ENCODE measurements at regions not wholly inside any gene's neighbourhood (a gene's known extent, or its start where the extent isn't known, plus 50 kb on each side); places are given as distances from the start of the nearest gene placed in this dataset.

DNA sequence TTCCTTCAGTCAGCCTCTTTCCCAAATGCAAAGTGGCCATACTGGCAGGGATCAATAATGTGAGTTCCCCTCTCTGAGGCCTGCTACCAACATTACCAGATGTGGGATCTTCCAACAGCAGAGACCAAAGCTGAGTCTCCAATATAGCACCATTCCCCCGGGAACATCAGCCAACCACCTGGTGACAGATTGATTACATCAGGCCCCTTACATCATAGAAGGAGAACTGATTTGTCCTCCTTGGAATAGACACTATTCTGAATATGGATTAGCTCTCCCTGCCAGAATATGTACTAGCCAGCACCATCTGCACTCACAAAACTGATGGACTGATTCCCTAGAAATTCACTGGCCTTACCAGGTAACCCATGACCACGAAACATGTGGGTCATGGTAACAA, 61.9 kb upstream of the CARMIL1 start:
- TF ChIP-seq, protein P1, sequence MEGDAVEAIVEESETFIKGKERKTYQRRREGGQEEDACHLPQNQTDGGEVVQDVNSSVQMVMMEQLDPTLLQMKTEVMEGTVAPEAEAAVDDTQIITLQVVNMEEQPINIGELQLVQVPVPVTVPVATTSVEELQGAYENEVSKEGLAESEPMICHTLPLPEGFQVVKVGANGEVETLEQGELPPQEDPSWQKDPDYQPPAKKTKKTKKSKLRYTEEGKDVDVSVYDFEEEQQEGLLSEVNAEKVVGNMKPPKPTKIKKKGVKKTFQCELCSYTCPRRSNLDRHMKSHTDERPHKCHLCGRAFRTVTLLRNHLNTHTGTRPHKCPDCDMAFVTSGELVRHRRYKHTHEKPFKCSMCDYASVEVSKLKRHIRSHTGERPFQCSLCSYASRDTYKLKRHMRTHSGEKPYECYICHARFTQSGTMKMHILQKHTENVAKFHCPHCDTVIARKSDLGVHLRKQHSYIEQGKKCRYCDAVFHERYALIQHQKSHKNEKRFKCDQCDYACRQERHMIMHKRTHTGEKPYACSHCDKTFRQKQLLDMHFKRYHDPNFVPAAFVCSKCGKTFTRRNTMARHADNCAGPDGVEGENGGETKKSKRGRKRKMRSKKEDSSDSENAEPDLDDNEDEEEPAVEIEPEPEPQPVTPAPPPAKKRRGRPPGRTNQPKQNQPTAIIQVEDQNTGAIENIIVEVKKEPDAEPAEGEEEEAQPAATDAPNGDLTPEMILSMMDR (conservative IDR thresholded peaks at IDR 0.05), result no peak
- H3K27ac ChIP-seq, result no peak overlapping the region

DNA sequence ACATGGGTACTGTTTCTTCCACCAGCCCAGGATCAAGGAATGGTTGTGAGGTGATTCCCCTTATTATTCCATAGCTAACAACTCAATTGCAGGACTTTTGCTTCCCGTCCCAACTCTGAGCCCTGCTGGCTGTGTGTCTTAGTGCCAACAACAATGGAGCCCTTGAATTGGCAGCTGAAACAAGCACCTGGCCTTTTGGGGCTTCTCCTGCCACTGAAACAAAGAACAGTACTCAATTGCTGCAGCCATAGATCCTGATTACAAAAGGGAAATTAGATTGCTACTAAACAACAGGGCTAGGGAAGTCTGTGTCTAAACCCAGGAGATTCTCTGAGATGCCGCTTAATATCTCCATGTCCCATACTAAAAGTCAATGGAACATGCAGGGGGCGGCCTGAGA, 61.3 kb upstream of the CARMIL1 start:
- TF ChIP-seq, protein P1 (conservative IDR thresholded peaks at IDR 0.05), result no peak

DNA sequence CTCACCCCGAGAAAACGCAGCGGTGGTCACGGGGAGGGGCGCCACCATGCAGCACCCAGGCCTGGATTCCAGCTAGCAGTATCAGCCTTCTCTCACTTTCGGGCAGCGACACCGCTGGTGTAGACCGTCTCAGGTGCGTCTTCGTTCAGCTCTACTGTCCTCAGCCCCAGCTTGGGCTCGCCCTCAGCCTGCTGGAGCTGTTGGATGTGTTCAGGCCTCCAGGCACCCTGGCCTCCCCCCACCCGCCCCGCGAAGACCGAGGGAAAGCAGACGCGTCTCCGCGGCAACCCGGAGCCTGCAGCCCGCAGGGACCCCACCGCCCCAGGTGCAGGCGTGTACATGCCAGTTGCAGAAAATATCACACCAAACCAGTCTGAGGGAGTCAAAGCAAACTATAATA, 60.8 kb upstream of the CARMIL1 start:
- TF ChIP-seq, protein P1 (conservative IDR thresholded peaks at IDR 0.05), result no peak
- H3K27ac ChIP-seq, result no peak overlapping the region

More for the DNA sequence above, 61.3 kb upstream of the CARMIL1 start:
- H3K27ac ChIP-seq, result no peak overlapping the region

DNA sequence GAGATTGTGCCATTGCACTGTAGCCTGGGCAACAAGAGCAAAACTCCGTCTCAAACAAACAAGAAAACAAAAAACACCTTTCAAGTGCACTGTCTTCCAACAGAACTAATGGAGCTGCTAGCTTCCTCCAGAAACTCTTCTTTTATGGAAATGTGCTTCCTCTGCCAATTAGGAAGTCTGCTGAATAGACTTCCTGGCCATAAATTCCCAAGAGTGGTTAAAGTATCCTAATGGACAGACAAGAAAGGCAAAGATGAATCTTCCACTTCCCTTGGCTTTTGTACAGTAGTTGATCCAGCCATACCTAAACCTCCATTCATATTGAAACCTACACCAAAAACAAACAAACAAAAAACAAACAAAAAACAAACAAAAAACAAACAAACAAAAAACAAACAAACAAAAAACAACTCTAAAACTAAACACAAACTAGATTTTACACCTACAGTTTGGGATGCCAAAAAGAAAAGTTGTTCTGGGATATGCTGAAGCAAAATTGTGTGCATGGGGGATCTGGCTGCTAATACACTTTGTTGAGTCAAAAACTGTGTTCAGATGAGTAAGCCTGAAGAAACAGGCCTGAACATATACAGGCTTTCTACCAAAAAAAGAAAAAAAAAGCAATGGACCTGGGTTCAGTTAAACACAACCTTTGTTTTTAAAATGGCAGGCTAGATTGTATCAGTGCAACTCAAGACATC, 59.8 kb upstream of the CARMIL1 start:
- TF ChIP-seq, protein P1 (conservative IDR thresholded peaks at IDR 0.05), result no peak
- H3K27ac ChIP-seq, result no peak overlapping the region

DNA sequence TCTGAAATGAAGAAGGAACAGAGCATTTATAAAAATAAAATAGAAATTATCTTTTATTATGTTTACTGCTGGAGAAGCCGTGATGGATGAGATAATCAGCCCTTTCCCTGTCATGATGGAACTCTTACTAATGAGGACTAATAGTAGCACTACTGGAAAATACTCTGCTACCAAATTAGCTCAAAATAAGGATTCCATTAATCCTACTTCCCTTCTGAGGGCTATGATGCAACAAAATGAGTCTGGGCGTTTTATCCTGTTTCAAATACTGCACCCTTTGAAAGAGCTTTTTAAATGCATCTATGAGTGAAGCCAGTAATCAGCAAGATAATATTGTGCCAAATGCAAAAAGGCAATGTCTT, 59.3 kb upstream of the CARMIL1 start:
- H3K27ac ChIP-seq, result no peak overlapping the region
- TF ChIP-seq, protein P1 (conservative IDR thresholded peaks at IDR 0.05), result no peak

DNA sequence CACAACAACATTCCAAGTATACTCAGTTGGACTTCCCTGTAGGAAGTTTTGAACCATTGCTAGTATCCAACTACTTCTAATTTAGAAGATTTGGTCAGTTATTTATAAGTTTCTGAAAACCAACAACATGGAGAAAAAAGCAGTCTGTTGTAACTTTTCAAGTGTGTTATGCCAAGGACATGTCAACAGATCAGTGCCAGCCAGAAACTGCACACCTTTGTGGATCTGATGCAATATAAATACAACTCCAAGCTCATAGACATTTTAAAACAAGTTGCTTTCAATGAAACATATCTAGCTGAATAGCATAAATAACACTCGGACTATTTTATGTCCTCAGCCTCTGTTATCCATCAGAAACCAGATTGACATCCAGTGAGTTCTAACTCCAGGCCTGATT, 58.3 kb upstream of the CARMIL1 start:
- H3K27ac ChIP-seq, result no peak overlapping the region

DNA sequence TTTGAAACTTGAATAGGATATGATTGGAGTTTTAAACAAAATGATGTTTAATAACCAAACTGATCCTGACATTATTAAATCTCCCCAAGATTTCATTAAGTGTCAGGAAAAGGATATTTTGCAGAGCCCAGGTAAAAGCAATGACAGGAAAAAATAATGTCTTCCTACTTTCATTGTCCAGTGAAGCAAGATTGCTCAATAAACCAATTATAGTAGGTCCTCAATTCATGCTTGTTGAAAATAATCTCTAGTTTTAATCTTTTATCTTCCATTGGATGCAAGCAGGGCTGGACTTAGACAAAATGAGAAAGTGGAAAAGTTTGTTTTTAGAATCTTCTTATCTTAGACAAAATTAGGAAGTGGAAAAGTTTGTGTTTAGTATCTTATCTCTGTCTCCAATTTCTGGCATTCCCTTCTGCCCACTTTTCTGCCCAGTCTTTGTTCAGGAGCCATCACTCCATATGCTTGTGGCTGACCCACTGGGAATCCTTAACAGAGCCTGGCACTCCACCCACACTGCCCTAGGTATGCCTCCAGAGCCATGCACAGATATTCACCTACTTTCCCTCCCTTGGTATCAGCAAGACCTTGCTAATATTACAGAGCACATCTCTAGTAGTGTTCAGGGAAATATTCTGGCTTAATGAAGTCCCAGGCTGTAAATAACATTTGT, 57.0 kb upstream of the CARMIL1 start:
- TF ChIP-seq, protein P1 (conservative IDR thresholded peaks at IDR 0.05), result no peak
- no peak overlapping the region for H3K27ac ChIP-seq

More for the DNA sequence above, 58.3 kb upstream of the CARMIL1 start:
- TF ChIP-seq, protein P1 (conservative IDR thresholded peaks at IDR 0.05), result no peak

All from VCaP (cell line).